ENCODE measurements at regions not wholly inside any gene's neighbourhood (a gene's known extent, or its start where the extent isn't known, plus 50 kb on each side); places are given as distances from the start of the nearest gene placed in this dataset.

GRCh38 chr22:26953012-26953883 lies 295.9 kb downstream of the MIAT start:
- intact Hi-C loops (cut with DNase I), result no loop called here
- no peak overlapping the region for H3K27ac ChIP-seq (ENCODE audit: low read depth in 2 of 2, low read length in 2 of 2)
- DNase-seq (no peak), FAIRE-seq (no peak)
- no peak overlapping the region for H3K9ac ChIP-seq (ENCODE audit: low read length in 3 of 3)
- peaks cover 7% of the 10 kb centered on the region for H3K27me3 ChIP-seq (ENCODE audit: control insufficient read depth, insufficient read depth, low read length)
- H3K4me1 ChIP-seq (ENCODE audit: control insufficient read depth in 2 of 3, insufficient read depth in 2 of 3, low read depth in 1 of 3, low read length in 3 of 3), result no peaks in the 10 kb centered on the region
- H3K4me3 ChIP-seq (ENCODE audit: low read length in 3 of 3), result no peak overlapping the region
- no peaks in the 10 kb centered on the region for H3K9me3 ChIP-seq (ENCODE audit: control insufficient read depth in 2 of 3, insufficient read depth in 1 of 3, low read length in 3 of 3)
- TF ChIP-seq CTCF (IDR thresholded peaks at IDR 0.05; ENCODE audit: borderline replicate concordance, extremely low read depth, insufficient read depth), result no peak
- no peaks in the 10 kb centered on the region for H3K36me3 ChIP-seq (ENCODE audit: control insufficient read depth in 2 of 3, insufficient read depth in 3 of 3, low read length in 3 of 3)

GRCh38 chr22:26956371-26956770 lies 299.0 kb downstream of the MIAT start:
- H3K9me3 ChIP-seq (ENCODE audit: control insufficient read depth in 2 of 3, insufficient read depth in 1 of 3, low read length in 3 of 3), result no peaks in the 10 kb centered on the region
- no peak overlapping the region for H3K4me3 ChIP-seq (ENCODE audit: low read length in 3 of 3)
- TF ChIP-seq CTCF (IDR thresholded peaks at IDR 0.05; ENCODE audit: borderline replicate concordance, extremely low read depth, insufficient read depth), result no peak
- intact Hi-C loops (cut with DNase I), result no loop called here
- FAIRE-seq (no peak), DNase-seq (no peak)
- no peaks in the 10 kb centered on the region for H3K4me1 ChIP-seq (ENCODE audit: control insufficient read depth in 2 of 3, insufficient read depth in 2 of 3, low read depth in 1 of 3, low read length in 3 of 3)
- no peak overlapping the region for H3K9ac ChIP-seq (ENCODE audit: low read length in 3 of 3)
- H3K27me3 ChIP-seq (ENCODE audit: control insufficient read depth, insufficient read depth, low read length), result peaks cover 7% of the 10 kb centered on the region
- no peaks in the 10 kb centered on the region for H3K36me3 ChIP-seq (ENCODE audit: control insufficient read depth in 2 of 3, insufficient read depth in 3 of 3, low read length in 3 of 3)
- no peak overlapping the region for H3K27ac ChIP-seq (ENCODE audit: low read depth in 2 of 2, low read length in 2 of 2)

- Histone ChIP-seq H3K27ac (ENCODE audit: low read depth in 2 of 2, low read length in 2 of 2) (no peak overlapping the region), H3K36me3 (ENCODE audit: control insufficient read depth in 2 of 3, insufficient read depth in 3 of 3, low read length in 3 of 3) (no peaks in the 10 kb centered on the region), H3K4me3 (ENCODE audit: low read length in 3 of 3) (no peak overlapping the region), H3K9me3 (ENCODE audit: control insufficient read depth in 2 of 3, insufficient read depth in 1 of 3, low read length in 3 of 3) (no peaks in the 10 kb centered on the region), H3K27me3 (ENCODE audit: control insufficient read depth, insufficient read depth, low read length) (peaks cover 7% of the 10 kb centered on the region), H3K9ac (ENCODE audit: low read length in 3 of 3) (no peak overlapping the region), H3K4me1 (ENCODE audit: control insufficient read depth in 2 of 3, insufficient read depth in 2 of 3, low read depth in 1 of 3, low read length in 3 of 3) (no peaks in the 10 kb centered on the region)
- TF ChIP-seq CTCF (IDR thresholded peaks at IDR 0.05; ENCODE audit: borderline replicate concordance, extremely low read depth, insufficient read depth), result no peak
- DNase-seq (no peak), FAIRE-seq (no peak)
- intact Hi-C loops (cut with DNase I), result no loop called here
Observed at GRCh38 chr22:26957176-26957575, 299.8 kb downstream of the MIAT start.

Data from kidney (tissue), 13 donors.